Stimulated activated CD4-positive, alpha-beta T cell treated with anti-CD3 and anti-CD28 coated beads, Interleukin-12 subunit alpha, Interleukin-12 subunit beta, amount 100 ng/mL, for 4 hours (primary cell): ENCODE measurements at regions not wholly inside any gene's neighbourhood (a gene's known extent, or its start where the extent isn't known, plus 50 kb on each side); places are given as distances from the start of the nearest gene placed in this dataset.

Experiments used
- DNase-seq: peaks from one replicate; pipeline ENCODE4 v3.0.0-alpha.2; 2020

DNA sequence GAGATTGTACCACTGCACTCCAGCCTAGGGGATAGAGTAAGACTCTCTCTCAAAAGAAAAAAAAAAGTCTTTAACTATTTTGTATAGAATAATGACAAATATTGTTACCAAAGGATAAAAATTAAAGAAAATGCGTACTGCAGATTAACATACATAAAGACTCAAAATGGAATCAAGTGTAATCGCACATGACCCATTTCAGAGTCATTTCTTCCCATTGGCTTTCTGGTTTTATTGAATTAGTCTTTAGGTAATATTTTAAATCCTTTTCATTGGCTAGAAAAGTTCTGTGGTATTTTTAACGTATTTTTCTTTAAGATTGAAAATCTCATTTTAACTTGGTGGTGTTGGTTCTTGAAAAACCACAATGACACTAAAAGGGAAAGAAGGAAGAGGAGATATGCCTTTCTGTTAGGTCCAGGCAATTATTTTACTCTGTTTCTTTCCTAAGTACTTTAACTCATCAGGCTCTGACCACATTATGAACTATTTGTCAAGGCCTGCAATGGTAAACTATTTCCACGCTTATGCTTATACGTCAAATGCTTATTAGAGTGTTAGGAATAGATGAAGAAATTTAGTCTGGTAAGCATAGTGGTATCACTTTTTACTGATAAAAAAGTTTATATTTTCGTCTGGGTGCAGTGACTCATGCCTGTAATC, 52.3 kb downstream of the PLEKHG1 start:
- no peak for DNase-seq

DNA sequence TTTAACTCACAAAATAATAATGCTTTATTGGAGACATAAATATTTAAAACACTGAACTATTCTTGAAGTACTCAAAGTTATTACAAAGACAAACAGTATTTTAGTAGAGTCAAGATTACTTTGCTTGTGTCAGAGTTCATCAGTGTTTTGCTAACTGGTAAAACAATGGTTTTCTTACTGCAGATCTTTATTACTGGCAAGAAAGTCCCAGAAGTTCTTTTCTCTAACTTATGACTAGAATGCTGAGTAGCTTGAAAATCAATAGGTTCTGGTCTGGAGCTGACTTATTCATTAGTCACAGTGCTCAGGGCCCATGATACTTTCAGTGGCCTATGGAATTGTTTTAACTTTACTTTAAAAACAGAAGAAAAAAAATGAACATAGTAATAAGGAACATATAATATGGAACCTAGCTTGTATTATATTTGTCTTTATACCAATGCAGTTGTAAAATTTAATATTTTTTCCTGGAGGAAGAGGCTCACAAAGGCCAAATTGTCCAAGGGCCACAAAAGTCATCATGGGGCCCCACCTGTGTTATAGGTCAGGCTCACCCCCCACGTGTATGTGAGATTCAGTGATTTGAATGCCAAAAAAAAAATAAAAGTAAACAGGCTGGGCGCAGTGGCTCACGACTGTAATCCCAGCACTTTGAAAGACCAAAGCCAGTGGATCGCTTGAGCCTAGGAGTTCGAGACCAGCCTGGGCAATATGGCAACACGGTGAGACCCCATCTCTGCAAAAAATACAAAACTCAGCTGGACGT, 53.3 kb downstream of the PLEKHG1 start:
- DNase-seq: no peak

DNA sequence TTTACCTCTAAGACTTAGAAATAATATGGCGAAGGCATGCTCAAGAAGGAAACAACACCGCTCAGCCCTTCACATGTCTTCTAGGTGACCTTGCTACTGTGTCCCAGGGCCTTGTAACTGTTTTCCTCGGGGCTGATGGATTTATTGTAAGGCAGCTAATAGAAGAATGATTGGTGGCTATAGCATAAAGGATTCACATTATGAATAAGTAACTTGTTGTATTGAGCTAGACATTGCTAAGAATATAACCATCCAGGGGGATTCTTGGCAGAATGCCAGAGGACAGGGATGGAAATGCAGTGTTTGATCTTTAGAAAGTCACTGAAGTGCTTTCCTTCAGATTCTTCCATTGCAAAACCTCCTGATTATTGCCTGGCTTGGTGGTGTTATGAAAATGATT, 54.9 kb downstream of the PLEKHG1 start:
- no peak for DNase-seq

DNA sequence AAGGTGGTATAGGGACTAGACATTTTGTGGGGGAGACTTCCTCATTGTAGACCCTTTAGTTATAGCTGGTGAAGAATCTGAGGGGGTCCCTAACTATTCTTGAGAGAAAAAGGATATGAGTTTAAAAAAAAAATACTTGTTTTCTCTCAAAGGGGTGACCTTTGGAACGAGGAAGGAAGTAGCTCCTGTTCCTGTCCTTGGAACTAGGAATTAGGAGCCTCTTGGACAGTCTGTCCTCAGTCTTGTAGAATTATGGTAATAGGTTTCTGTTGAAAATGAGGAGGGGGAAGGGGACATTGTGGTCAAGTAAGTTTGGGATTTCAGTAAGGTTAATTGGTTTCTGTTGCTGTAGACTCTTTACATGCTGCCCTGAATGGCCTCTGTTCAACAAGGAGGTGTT, 56.5 kb downstream of the PLEKHG1 start:
- DNase-seq: no peak

DNA sequence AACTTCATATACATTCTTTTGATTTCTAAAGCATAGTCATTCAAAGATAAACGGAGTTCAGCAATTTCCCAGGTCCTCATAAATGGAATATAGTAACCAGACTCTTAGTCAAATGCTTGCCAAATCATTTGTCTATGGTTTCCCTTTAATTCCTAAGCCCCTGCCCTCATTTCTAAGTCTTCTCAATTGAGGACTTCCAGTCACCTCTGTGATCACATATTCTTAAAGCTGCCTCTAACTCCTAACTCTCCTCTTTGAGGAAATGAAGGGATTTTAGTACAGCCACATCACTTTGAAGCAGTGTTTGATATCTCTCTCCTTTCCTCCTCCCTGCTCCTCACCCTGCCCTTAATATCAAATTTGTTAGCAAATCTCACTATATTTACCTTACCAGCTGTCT, 58.7 kb downstream of the PLEKHG1 start:
- DNase-seq: no peak

DNA sequence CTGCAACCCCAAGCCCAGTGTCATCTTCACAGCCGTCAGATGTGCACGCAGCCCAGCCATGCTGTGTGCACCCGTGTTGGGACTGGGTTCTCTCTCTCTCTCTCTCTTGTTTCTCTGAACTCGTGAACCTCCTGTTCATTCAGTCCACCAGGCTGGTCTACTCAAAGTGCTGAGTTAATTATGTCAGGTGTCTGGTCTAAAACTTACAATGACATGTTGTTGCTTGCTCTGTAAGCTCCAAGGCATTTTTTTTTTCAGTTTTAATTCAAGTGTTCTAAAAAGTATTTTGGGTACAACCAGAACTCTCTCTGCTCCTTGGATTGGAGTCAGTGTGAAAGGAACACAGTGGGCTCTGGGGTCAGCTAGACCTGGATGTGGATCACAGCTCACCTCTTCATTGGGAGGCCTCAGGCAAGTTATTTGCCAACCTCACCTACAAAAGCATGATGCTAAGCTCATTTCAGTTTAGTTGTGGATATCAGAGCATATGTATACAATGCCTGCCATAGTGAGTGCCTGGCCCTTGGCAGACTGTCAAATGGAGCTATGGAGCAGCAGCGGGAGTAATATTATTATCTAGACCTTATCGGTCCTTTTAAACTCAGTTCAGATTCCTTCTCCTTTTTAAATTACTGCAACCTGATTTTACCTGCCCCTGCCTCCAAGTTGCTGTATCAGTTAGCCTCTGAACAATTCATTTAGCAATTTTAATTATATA, 59.5 kb downstream of the PLEKHG1 start:
- DNase-seq: no peak

DNA sequence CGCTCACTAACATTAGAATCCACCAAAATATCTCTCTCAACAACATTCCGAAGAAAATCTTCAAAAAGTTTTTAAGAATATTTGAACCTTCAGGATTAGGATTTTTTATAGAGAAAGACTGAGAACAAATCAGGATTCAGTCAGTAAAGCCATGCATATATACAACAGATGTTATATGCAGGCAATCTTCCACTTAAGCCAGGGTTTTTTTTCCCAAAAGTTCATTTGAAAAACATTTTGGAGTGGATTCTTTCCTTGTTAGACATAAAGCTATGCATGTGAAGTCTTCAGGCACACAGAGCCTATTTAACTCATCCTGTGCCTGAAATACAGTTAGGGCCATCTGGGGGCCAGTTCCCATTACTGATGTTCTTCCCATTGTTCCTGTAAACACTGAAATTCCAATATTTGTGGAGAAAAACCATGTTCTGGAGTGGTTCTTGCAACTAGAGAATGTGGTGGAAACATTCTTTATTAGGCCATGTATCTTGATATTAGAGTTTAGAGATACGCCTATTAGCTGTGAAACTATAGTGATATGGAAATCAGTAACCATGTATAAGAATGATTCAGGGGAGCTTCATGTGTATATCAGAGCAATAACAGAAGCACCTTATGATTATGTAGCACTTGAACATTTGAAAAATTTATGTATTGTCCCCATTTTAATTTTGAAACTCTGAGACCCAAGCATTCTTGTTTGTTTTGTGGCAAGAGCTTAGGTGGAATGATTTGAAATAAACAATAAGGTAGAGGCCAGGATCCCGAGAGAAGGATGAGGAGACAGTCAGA, 61.7 kb downstream of the PLEKHG1 start:
- DNase-seq: no peak

DNA sequence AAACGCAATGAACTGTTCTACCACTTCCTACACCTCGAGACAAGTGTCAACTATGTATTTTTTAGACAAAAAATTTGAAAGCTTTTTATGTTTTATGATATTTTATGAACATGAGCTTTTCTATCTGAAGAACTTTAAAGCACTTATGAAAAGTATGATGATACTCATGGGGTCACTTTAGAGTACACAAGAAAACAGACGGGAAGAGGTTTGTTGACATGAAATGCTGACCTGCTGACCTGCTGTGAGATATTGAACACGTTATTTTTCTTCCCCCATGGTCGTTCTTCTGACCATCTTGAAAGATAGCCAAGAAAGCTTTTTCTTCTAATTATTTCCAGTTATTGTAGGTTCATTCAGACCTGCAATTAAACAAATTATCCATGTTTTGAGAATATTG, 63.1 kb downstream of the PLEKHG1 start:
- no peak for DNase-seq

DNA sequence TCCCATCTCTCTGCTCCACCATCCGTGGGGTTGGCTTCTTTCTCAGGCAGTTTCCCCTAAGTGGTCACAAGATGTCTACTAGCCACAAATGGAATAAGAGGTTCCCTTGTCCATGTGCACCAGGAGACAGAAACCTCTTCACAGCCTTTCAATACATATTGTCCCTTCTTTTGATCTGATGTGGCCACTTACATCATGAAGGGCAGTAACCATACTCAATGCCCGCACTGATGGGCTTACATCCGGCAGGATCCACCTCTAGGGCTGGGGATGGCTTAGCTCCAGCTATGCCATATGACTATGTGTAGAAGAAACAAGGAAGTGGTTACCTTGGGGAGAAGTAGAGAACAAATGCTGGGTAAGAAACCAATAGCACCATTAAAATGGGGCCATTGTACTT, 64.4 kb downstream of the PLEKHG1 start:
- no peak for DNase-seq

DNA sequence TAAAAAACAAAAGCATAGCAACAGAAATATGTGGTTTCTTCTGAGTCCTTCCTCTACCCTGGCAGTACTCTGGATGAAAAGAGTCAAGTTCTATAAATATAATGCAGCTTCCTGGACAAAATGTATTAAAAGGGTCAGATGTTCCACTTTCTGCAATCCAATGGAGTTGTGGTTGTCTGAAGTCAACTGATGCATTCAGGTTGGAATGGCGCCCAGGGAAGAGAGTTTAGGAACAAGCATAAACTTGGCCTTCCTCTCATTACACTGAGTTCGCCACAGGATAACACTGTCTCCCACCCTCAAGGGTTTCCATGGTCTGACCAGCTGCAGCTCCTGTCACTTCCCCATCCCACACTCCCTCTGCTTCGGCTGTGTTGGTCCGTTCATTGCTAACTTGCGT, 66.4 kb downstream of the PLEKHG1 start:
- DNase-seq: no peak

DNA sequence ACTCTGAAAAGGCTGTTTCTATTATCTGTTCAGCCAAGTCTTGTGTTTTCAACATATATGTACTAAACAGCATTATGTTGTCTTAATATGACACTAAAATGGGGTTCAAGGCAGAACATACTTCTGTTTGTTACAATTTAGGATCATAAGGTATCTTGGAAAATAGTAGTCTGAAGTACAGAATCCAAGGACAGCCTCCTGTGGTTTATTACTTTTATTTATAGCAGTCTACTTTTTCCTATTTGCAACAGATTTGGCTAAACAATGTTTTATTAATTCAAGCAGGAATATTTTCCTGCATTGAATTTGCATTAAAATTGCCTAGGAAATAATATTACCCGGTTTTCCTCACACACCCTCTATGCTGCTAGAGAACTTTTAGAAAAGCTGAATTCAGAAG, 67.7 kb downstream of the PLEKHG1 start:
- no peak for DNase-seq

DNA sequence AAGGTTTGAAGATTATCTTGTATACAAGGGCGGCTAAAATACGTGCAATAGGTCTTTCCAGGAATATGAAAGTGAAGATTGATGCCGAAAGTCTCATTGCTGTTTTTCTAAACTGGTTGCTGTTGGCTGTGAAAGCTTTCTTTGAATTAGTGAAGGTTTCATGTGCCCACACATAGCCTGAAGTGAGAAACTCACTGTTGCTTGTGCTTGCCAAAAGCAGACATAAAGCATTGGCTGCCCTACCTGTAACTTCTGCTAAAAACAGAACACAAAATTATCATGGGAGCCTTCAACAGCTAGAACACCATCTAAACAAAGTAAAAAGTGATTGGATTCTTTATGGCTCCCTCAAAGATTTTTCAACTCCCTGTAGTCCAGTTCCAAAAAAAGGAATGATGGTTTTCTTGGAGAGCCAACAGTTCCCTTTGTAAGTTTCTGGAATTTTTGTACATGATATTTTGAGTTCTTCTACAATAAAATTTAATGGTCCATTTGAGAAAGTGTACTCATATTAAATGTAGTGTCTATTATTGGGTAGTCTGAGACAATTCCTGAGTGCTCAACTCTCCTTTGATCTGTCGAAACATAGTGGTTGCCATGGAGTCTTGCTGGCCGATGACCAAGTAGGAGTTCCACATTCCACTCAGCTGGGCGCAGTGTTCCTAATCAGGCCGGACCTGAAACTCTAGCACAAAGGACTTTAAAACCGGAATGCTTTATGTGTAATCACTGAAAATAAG, 68.5 kb downstream of the PLEKHG1 start:
- no peak for DNase-seq

DNA sequence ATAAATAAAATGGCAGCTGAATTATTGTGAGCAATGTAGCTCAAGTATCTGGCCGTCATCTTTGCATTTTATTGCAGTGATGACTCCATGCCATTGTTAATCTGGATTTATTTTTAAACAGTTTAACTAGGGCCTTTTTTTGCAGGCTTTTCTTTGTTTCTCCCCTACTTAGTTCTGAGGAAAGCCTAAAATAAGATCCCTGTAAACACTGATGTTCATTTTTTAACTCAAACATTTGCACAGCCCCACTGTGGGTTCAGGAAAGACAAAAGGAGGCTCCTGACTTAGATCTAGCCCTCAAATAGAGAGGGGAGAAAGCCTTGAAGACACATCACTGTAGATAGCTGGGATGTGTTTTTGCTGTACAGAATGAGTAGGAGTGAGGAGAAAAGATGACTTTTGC, 69.2 kb downstream of the PLEKHG1 start:
- no peak for DNase-seq

DNA sequence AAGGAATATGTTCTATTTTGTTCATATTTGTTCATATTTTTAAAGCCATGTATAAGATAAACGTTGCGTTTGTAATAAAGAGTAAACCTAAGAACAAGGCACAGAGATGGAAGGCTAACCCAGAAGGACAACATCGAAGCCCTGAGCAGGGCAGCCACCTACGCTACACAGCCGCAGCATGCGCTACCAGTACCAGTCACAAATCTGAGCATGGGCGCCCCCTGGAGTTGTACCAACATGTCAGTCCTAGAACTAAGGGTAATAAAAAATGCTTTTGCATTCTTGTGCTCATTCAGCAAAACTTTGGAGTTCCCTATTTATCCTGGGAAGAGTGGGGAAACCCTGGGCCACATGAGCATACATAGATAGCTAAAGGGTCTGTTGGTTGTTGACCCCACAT, 70.6 kb downstream of the PLEKHG1 start:
- DNase-seq: no peak

DNA sequence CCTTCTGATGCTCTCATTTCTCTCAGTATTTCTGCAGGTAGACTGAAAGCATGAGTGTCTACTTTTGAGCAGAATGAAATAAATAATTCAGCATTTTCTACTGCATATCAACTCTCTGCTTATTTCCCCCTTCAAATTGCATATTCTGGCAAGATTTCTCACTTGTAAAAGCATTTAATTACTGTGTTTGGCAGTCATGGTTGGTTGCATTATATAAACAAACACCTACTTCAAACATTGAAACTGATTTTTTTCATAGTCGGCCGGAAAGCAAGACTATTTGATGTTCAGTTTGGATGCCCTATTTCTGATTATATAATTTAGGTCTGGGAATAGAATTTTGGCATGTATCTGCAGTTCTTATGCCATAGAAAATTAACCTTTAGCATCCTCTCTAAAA, 73.1 kb downstream of the PLEKHG1 start:
- no peak for DNase-seq

DNA sequence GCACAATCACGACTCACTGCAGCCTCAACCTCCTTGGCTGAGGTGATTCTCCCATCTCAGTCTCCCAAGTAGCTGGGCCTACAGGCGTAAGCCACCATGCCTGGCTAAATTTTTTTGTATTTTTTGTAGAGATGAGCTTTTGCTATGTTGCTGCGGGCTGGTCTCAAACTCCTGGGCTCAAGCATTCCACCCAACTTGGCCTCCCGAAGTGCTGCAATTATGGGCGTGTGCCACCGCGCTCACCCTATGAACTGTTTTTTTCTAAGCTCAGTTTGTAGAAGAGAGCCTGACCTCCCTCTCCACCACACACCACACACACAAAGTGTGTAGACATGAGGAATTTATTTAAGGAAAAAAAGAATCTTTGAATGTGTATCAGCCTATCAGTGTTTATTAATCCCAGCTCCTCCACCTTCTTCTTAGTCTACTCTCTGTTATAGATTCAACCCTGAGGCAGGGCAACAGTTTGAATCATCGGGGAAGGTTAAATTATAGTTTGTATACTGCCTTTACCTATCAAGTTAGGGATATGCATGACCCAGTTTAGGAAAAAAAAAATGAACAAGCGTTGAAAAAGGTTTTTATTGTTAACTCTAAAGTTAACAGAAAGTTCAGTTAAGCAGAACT, 74.1 kb downstream of the PLEKHG1 start:
- DNase-seq: no peak

DNA sequence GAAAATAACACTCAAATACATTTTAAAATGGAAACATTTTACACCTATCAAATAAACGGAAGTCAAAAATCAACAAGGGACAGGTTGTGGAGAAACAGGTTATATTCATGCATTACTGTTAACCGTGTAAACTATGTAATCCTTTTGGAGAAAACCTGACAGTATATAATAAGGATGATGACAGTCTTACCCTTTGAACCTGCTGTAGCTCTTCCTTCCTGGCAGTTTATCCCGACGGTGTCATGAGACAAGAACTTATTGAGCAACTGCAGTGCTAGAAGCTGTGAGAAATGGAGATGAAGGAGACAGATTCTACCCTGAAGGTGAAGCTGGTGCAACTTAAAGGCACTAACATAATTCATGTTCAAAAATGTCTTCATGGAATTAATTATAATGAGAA, 76.7 kb downstream of the PLEKHG1 start:
- DNase-seq: no peak

DNA sequence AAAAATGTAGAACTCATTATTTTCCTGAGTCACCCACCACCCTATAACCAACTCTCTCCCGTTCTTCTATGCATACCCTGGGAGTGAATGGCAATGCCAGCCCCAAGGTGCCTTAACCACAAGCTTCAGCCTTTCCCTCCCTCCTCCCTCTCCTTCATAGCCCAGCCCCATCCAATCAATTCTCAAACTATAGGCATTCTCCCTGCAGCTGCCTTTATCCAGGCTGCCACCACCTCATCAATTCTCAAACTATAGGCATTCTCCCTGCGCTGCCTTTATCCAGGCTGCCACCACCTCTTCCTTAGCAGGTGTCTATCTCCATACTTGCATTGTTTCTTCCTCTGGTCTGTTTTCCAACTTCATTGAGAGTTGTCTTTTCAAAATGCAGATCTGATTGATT, 77.1 kb downstream of the PLEKHG1 start:
- DNase-seq: no peak

DNA sequence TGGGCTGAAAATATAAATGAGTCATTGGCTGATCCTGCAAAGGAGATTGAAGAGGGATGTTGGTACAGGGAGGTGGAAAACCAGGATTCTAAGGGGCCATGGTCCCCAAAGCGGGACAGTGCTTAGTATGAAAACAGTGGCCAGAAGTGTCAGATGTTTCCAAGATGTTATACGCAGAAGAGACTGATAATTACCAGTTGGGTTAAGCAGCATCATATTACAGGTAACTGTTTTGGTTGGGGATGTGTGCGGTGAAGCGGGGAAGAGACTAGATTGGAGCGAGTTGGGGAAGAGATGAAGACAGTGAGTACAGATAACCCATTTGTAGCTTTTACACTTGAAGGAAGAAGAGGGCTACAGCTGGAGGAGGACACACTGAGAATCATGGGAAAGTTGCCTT, 80.8 kb downstream of the PLEKHG1 start:
- DNase-seq: no peak

DNA sequence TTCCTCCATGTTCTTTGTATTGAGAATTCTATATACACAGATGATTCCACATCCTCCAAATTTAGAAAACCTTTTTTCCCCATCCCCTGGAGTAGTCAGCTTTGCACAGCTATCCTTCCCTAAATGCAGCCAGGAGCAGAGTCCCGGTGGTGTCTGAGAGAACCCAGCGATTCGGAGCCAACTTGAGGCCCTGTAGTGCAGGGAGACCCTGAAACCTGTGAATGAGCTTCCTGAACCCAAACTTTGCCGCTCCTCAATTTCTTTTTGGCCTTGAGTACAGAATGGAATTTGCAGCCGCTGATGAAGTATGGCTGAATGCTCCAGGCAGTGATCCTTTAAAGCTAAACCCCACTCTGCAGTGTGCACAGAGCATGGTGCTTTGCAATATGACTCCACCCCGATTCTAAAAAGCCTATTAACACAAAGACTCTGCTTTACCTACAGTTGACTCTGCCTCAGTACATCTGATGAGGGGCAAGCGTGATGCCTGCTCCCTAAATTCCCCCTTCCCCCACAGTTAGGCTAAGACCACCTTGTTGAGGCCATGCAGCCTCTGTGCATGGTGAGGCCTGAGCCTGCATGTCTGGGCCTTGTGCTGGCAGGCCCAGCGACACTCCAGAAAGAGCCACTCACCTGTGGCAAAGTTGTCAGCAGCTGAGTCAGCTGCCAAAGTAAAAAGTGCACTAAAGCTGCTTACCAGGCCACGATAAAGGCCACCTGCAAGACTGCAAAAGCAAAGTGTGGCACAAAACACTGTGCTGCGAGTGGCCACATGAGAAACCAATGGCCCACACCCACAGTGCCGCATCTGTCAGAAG, 82.1 kb downstream of the PLEKHG1 start:
- DNase-seq: no peak

DNA sequence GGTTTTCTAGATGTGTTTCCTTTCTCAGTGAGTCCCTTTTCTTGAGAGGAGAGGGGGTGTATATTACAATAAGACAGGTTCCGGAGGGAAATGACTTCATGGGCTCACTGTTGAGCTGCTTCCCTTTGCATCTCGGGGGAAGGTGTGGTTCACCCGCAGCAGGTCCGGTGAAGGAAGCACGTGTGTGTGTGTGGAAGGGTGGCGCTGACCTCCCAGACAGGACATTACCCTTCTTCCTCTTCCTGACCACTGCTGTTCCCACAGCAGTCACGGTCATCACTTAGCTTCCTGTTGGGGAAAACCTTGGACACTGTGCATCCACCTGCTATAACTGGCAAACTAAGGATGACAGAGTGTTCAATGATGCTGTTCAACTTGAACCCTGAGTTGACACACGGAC, 83.6 kb downstream of the PLEKHG1 start:
- no peak for DNase-seq
